Keratinocyte (primary cell): ENCODE measurements at regions not wholly inside any gene's neighbourhood (a gene's known extent, or its start where the extent isn't known, plus 50 kb on each side); places are given as distances from the start of the nearest gene placed in this dataset.

ENCODE experiments used
- DNase-seq: peaks from one replicate; pipeline ENCODE4 v3.0.0-alpha.2; 2011; ENCODE audit warnings: low read depth, missing footprints, low spot score
- FAIRE-seq: peaks from 2 replicates; lab custom pipeline; 2011; peaks lifted over from hg19 to GRCh38; lab: Jason Lieb, UNC
- H2AFZ ChIP-seq: 2 replicates; pipeline ENCODE4 v1.6.0; 2012; ENCODE audit warnings: low read length, control low read depth, inconsistent platforms; ENCODE audit not compliant: control insufficient read depth
- H3K27ac ChIP-seq: 2 replicates; pipeline ENCODE4 v1.5.1; 2011; ENCODE audit warnings: low read length; ENCODE audit not compliant: control insufficient read depth, insufficient read depth
- H3K27me3 ChIP-seq: 3 replicates; pipeline ENCODE4 v1.6.0; 2011; ENCODE audit warnings: low read length; ENCODE audit not compliant: control insufficient read depth, insufficient read depth; ENCODE audit errors: extremely low read depth
- H3K36me3 ChIP-seq, 2 experiments: 2 replicates in 1 of 2; 3 replicates in 1 of 2; pipeline ENCODE4 v1.5.1; 2011; ENCODE audit warnings: low read length in 2 of 2, mild to moderate bottlenecking in 1 of 2; ENCODE audit not compliant: control insufficient read depth in 2 of 2, insufficient read depth in 2 of 2; ENCODE audit errors: extremely low read depth in 1 of 2
- H3K4me1 ChIP-seq: 3 replicates; pipeline ENCODE4 v1.5.1; 2011; ENCODE audit warnings: low read length; ENCODE audit not compliant: control insufficient read depth, insufficient read depth; ENCODE audit errors: extremely low read depth
- H3K4me2 ChIP-seq: 3 replicates; pipeline ENCODE4 v1.6.0; 2011; ENCODE audit warnings: low read depth, low read length; ENCODE audit not compliant: control insufficient read depth, insufficient read depth; ENCODE audit errors: extremely low read depth
- H3K4me3 ChIP-seq, 3 experiments: fragments of 200-600 bp in 1 of 3; sonication (generic) in 1 of 3; 2 replicates in 2 of 3; 3 replicates in 1 of 3; pipeline ENCODE4 v1.5.1; 2011 to 2016; ENCODE audit warnings: low read length in 3 of 3, mild to moderate bottlenecking in 3 of 3, control low read depth in 2 of 3, inconsistent platforms in 1 of 3, low read depth in 1 of 3, mixed read lengths in 1 of 3, mixed run types in 1 of 3, moderate library complexity in 1 of 3; ENCODE audit not compliant: control insufficient read depth in 2 of 3, insufficient read depth in 2 of 3; ENCODE audit errors: extremely low read depth in 1 of 3
- H3K79me2 ChIP-seq: 2 replicates; pipeline ENCODE4 v1.6.0; 2012; ENCODE audit warnings: low read length; ENCODE audit not compliant: control insufficient read depth, insufficient read depth
- H3K9ac ChIP-seq: 3 replicates; pipeline ENCODE4 v1.6.0; 2011; ENCODE audit warnings: low read length; ENCODE audit not compliant: control insufficient read depth, insufficient read depth; ENCODE audit errors: extremely low read depth
- H3K9me1 ChIP-seq: 3 replicates; pipeline ENCODE4 v1.6.0; 2011; ENCODE audit warnings: low read length; ENCODE audit not compliant: control insufficient read depth, insufficient read depth; ENCODE audit errors: extremely low read depth
- H3K9me3 ChIP-seq: 2 replicates; pipeline ENCODE4 v1.5.1; 2012; ENCODE audit warnings: low read depth, low read length; ENCODE audit not compliant: control insufficient read depth
- H4K20me1 ChIP-seq: 3 replicates; pipeline ENCODE4 v1.6.0; 2011; ENCODE audit warnings: low read length; ENCODE audit not compliant: control insufficient read depth, insufficient read depth; ENCODE audit errors: extremely low read depth
- CTCF ChIP-seq, 3 experiments: IDR thresholded peaks in 1 of 3; conservative IDR thresholded peaks in 1 of 3; optimal IDR thresholded peaks in 1 of 3; 2 replicates in 2 of 3; 3 replicates in 1 of 3; pipeline versions ENCODE3 to v1.5.1; 2011; ENCODE audit warnings: low read length in 3 of 3, mild to moderate bottlenecking in 3 of 3, moderate library complexity in 2 of 3, control low read depth in 1 of 3, inconsistent platforms in 1 of 3; ENCODE audit not compliant: insufficient read depth in 2 of 3; ENCODE audit errors: extremely low read depth in 1 of 3
- EZH2 ChIP-seq: IDR thresholded peaks from one replicate; pipeline ENCODE4 v1.6.1; 2012; ENCODE audit warnings: inconsistent platforms, mild to moderate bottlenecking, low read length, moderate library complexity
- dilution Hi-C: fragments of 300-500 bp; cut with MboI; formaldehyde crosslinking; loops from one replicate; pipeline ENCODE4 v1.7.0; 2020; ENCODE audit warnings: low sequenced_read_pairs; ENCODE audit not compliant: extremely low pct_ligation_motif_present

- TF ChIP-seq EZH2 (no peak), CTCF (optimal IDR thresholded peaks at IDR 0.05 in 1 of 3, IDR thresholded peaks at IDR 0.05 in 1 of 3, conservative IDR thresholded peaks at IDR 0.05 in 1 of 3; ENCODE audit: extremely low read depth in 1 of 3, insufficient read depth in 2 of 3, low read length in 3 of 3) (no peak)
- no peaks in the 10 kb centered on the region for H3K27me3 ChIP-seq
- H3K9ac ChIP-seq = no peak overlapping the region
- no peaks in the 10 kb centered on the region for H4K20me1 ChIP-seq
- FAIRE-seq (no peak), DNase-seq (no peak)
- no peaks in the 10 kb centered on the region for H3K36me3 ChIP-seq
- dilution Hi-C loops = no loop called here
- H3K79me2 ChIP-seq = no peaks in the 10 kb centered on the region
- no peak overlapping the region for H3K4me2 ChIP-seq
- H3K9me3 ChIP-seq = no peaks in the 10 kb centered on the region
- H2AFZ ChIP-seq = no peak overlapping the region
- H3K4me1 ChIP-seq = no peaks in the 10 kb centered on the region
- no peaks in the 10 kb centered on the region for H3K9me1 ChIP-seq
- no peak overlapping the region for H3K27ac ChIP-seq
- no peak overlapping the region for H3K4me3 ChIP-seq
These were observed 55.1 kb upstream of the SYT9 start for GRCh38 chr11:7196396-7197146.

GRCh38 chr11:7197469-7197868 is 54.2 kb upstream of the SYT9 start:
- Histone ChIP-seq H3K9me1 (no peaks in the 10 kb centered on the region), H4K20me1 (no peaks in the 10 kb centered on the region), H3K27me3 (no peaks in the 10 kb centered on the region), H3K4me2 (no peak overlapping the region), H3K9ac (no peak overlapping the region), H3K36me3 (no peaks in the 10 kb centered on the region), H3K9me3 (no peaks in the 10 kb centered on the region), H2AFZ (no peak overlapping the region), H3K27ac (no peak overlapping the region), H3K4me1 (no peaks in the 10 kb centered on the region), H3K79me2 (no peaks in the 10 kb centered on the region), H3K4me3 (no peak overlapping the region)
- FAIRE-seq (no peak), DNase-seq (no peak)
- dilution Hi-C loops = no loop called here
- TF ChIP-seq CTCF (optimal IDR thresholded peaks at IDR 0.05 in 1 of 3, IDR thresholded peaks at IDR 0.05 in 1 of 3, conservative IDR thresholded peaks at IDR 0.05 in 1 of 3; ENCODE audit: extremely low read depth in 1 of 3, insufficient read depth in 2 of 3, low read length in 3 of 3) (no peak), EZH2 (no peak)
